SK-N-SH treated with all-trans-retinoic acid at 6 μM for 48 hours (cell line): ENCODE measurements at regions not wholly inside any gene's neighbourhood (a gene's known extent, or its start where the extent isn't known, plus 50 kb on each side); places are given as distances from the start of the nearest gene placed in this dataset.
"Not testable (repeated sequence)": the region's sequence is repeated elsewhere in the genome, so short reads cannot be mapped to it uniquely, and the experiment has no call there.

Experiments
- ATAC-seq: fragments of 200-7000 bp; cut with Tn5 transposase; 3 replicates; pipeline ENCODE4 v1.9.1; 2020; ENCODE audit warnings: mild to moderate bottlenecking, moderate library complexity
- ARNTL ChIP-seq: fragments of 450-650 bp; formaldehyde crosslinking; IDR thresholded peaks from 2 replicates; pipeline ENCODE4 v1.5.0; 2020; ENCODE audit warnings: low read depth, mild to moderate bottlenecking, moderate library complexity, borderline replicate concordance
- BACH2 ChIP-seq: fragments of 250-450 bp; sonication (Bioruptor Pico); IDR thresholded peaks from 2 replicates; pipeline ENCODE4 v1.9.0; 2021; ENCODE audit warnings: mild to moderate bottlenecking, borderline replicate concordance
- CREB5 ChIP-seq: fragments of 250-450 bp; sonication (Bioruptor Pico); IDR thresholded peaks from 2 replicates; pipeline ENCODE4 v1.5.1; 2020; ENCODE audit warnings: low read depth, mild to moderate bottlenecking, moderate library complexity
- CSDC2 ChIP-seq: fragments of 250-450 bp; sonication (Bioruptor Pico); IDR thresholded peaks from 2 replicates; pipeline ENCODE4 v1.5.0; 2020; ENCODE audit warnings: mild to moderate bottlenecking, moderate library complexity
- CSRNP3 ChIP-seq: fragments of 250-450 bp; sonication (Bioruptor Pico); IDR thresholded peaks from 2 replicates; pipeline ENCODE4 v1.5.1; 2021; ENCODE audit warnings: mild to moderate bottlenecking, moderate library complexity
- GLIS3 ChIP-seq: fragments of 250-450 bp; sonication (Bioruptor Pico); IDR thresholded peaks from 2 replicates; pipeline ENCODE4 v1.5.0; 2020; ENCODE audit warnings: mild to moderate bottlenecking, moderate library complexity
- OSR1 ChIP-seq: fragments of 250-450 bp; sonication (Bioruptor Pico); IDR thresholded peaks from 2 replicates; pipeline ENCODE4 v1.8.0; 2022; ENCODE audit warnings: moderate library complexity, mild to moderate bottlenecking, inconsistent platforms
- PATZ1 ChIP-seq: fragments of 250-450 bp; sonication (Bioruptor Pico); IDR thresholded peaks from 2 replicates; pipeline ENCODE4 v1.8.0; 2020; ENCODE audit warnings: mild to moderate bottlenecking, moderate library complexity, borderline replicate concordance
- PPARA ChIP-seq: fragments of 250-450 bp; sonication (Bioruptor Pico); IDR thresholded peaks from 2 replicates; pipeline ENCODE4 v1.5.0; 2020; ENCODE audit warnings: mild to moderate bottlenecking, borderline replicate concordance
- RARB ChIP-seq: fragments of 250-450 bp; sonication (Bioruptor Pico); IDR thresholded peaks from 2 replicates; pipeline ENCODE4 v1.8.0; 2021; ENCODE audit warnings: mild to moderate bottlenecking, moderate library complexity
- SNAI2 ChIP-seq: fragments of 250-450 bp; sonication (Bioruptor Pico); IDR thresholded peaks from 2 replicates; pipeline ENCODE4 v1.5.0; 2020; ENCODE audit warnings: mild to moderate bottlenecking, moderate library complexity
- TOX ChIP-seq: fragments of 250-450 bp; sonication (Bioruptor Pico); IDR thresholded peaks from 2 replicates; pipeline ENCODE4 v1.8.0; 2021; ENCODE audit warnings: mild to moderate bottlenecking, moderate library complexity, borderline replicate concordance
- TSHZ2 ChIP-seq: fragments of 250-450 bp; sonication (Bioruptor Pico); IDR thresholded peaks from 2 replicates; pipeline ENCODE4 v1.5.0; 2020; ENCODE audit warnings: mild to moderate bottlenecking, moderate library complexity
- ZC3H10 ChIP-seq: fragments of 250-450 bp; sonication (Bioruptor Pico); IDR thresholded peaks from 2 replicates; pipeline ENCODE4 v1.5.1; 2021; ENCODE audit warnings: mild to moderate bottlenecking, moderate library complexity
- ZFP3 ChIP-seq: fragments of 250-450 bp; sonication (Bioruptor Pico); IDR thresholded peaks from 2 replicates; pipeline ENCODE4 v1.5.0; 2020; ENCODE audit warnings: mild to moderate bottlenecking, moderate library complexity
- ZFP30 ChIP-seq: fragments of 450-650 bp; formaldehyde crosslinking; IDR thresholded peaks from 2 replicates; pipeline ENCODE4 v1.5.0; 2022; ENCODE audit warnings: mild to moderate bottlenecking, moderate library complexity
- ZNF565 ChIP-seq: fragments of 450-650 bp; formaldehyde crosslinking; conservative IDR thresholded peaks from 2 replicates; pipeline ENCODE4 v1.5.0; 2020; ENCODE audit warnings: low read depth, mild to moderate bottlenecking, moderate library complexity
- ZNF70 ChIP-seq: fragments of 450-650 bp; formaldehyde crosslinking; IDR thresholded peaks from 2 replicates; pipeline ENCODE4 v1.5.0; 2020; ENCODE audit warnings: mild to moderate bottlenecking, moderate library complexity
- ZNF8 ChIP-seq: fragments of 450-650 bp; formaldehyde crosslinking; IDR thresholded peaks from 2 replicates; pipeline ENCODE4 v1.5.0; 2020; ENCODE audit warnings: mild to moderate bottlenecking, moderate library complexity

GRCh38 chr6:115442323-115442722 is 618.4 kb downstream of the FRK start:
- no peak for ATAC-seq
- TF ChIP-seq CSDC2 (CRISPR knock-in tag) = no peak
- TF ChIP-seq PPARA = no peak
- TF ChIP-seq CSRNP3 (CRISPR knock-in tag) = no peak
- no peak for TF ChIP-seq ZNF8 (CRISPR knock-in tag)
- no peak for TF ChIP-seq GLIS3 (CRISPR knock-in tag)
- TF ChIP-seq ZC3H10 (CRISPR knock-in tag) = no peak
- no peak for TF ChIP-seq ZNF565 (CRISPR knock-in tag)
- no peak for TF ChIP-seq TSHZ2 (CRISPR knock-in tag)
- TF ChIP-seq ZFP30 (CRISPR knock-in tag) = no peak
- TF ChIP-seq CREB5 (CRISPR knock-in tag) = no peak
- TF ChIP-seq TOX = no peak
- no peak for TF ChIP-seq ZFP3
- no peak for TF ChIP-seq RARB (CRISPR knock-in tag)
- TF ChIP-seq BACH2 (CRISPR knock-in tag) = no peak
- TF ChIP-seq PATZ1 (CRISPR knock-in tag) = no peak
- no peak for TF ChIP-seq SNAI2 (CRISPR knock-in tag)
- TF ChIP-seq ARNTL (CRISPR knock-in tag) = no peak
- no peak for TF ChIP-seq OSR1 (CRISPR knock-in tag)

GRCh38 chr6:115441651-115442050 is 619.0 kb downstream of the FRK start:
- no peak for ATAC-seq
- no peak for TF ChIP-seq CSRNP3 (CRISPR knock-in tag)
- TF ChIP-seq, all 23 proteins: peak for 0

GRCh38 chr6:115415378-115415777 is 645.3 kb downstream of the FRK start:
- TF ChIP-seq CREB5 (CRISPR knock-in tag) = no peak
- TF ChIP-seq ZNF70 (CRISPR knock-in tag) = no peak
- TF ChIP-seq ZNF8 (CRISPR knock-in tag) = no peak
- no peak for ATAC-seq

GRCh38 chr6:115414916-115415315 is 645.8 kb downstream of the FRK start:
- ATAC-seq = not testable (repeated sequence)
